Tibial nerve (tissue), 4 donors: ENCODE measurements at regions not wholly inside any gene's neighbourhood (a gene's known extent, or its start where the extent isn't known, plus 50 kb on each side); places are given as distances from the start of the nearest gene placed in this dataset.
"Not testable (repeated sequence)": the region's sequence is repeated elsewhere in the genome, so short reads cannot be mapped to it uniquely, and the experiment has no call there.

Experiments
- DNase-seq, 2 donors: peaks; one replicate each; pipeline ENCODE4 v3.0.0-alpha.2; 2019; ENCODE audit warnings: low spot score in 2 of 2
- H3K27ac ChIP-seq, 4 donors: fragments of 200-600 bp; sonication (generic) in 3 of 4; one replicate each; pipeline ENCODE4 v1.5.1; 2017 to 2019; ENCODE audit warnings: mild to moderate bottlenecking in 1 of 4
- H3K27me3 ChIP-seq, 2 donors: fragments of 200-600 bp; sonication (generic) in 1 of 2; one replicate each; pipeline versions ENCODE4 v1.5.1 to v1.6.0; 2017 to 2019
- H3K36me3 ChIP-seq, 3 donors: fragments of 200-600 bp; sonication (generic); one replicate each; pipeline ENCODE4 v1.5.1; 2018 to 2019
- H3K4me1 ChIP-seq, 4 donors: fragments of 200-600 bp; sonication (generic) in 3 of 4; one replicate each; pipeline ENCODE4 v1.5.1; 2017 to 2019
- H3K4me3 ChIP-seq, 4 donors: fragments of 200-600 bp; sonication (generic) in 3 of 4; one replicate each; pipeline ENCODE4 v1.5.1; 2017 to 2019; ENCODE audit warnings: mild to moderate bottlenecking in 1 of 4, moderate library complexity in 1 of 4
- H3K9me3 ChIP-seq, 4 donors: fragments of 200-600 bp; sonication (generic) in 3 of 4; one replicate each; pipeline ENCODE4 v1.5.1; 2017 to 2019
- CTCF ChIP-seq, 5 experiments: fragments of 200-600 bp in 3 of 5; fragments of 450-650 bp in 2 of 5; sonication (generic) in 3 of 5; IDR thresholded peaks; one replicate each; pipeline ENCODE4 v1.5.1; 2016 to 2019; ENCODE audit warnings: antibody characterized with exemption in 5 of 5, mild to moderate bottlenecking in 3 of 5, moderate library complexity in 2 of 5
- EP300 ChIP-seq, 2 donors: sonication (generic); formaldehyde crosslinking; IDR thresholded peaks; one replicate each; pipeline ENCODE4 v1.6.1; 2017; ENCODE audit warnings: antibody characterized with exemption in 2 of 2, mild to moderate bottlenecking in 1 of 2
- POLR2A ChIP-seq, 2 donors: fragments of 450-650 bp; IDR thresholded peaks; one replicate each; pipeline ENCODE4 v1.6.1; 2017; ENCODE audit warnings: antibody characterized with exemption in 2 of 2, mild to moderate bottlenecking in 2 of 2, moderate library complexity in 2 of 2
- WGBS, 2 donors: methylation state at CpG; one replicate each; pipeline ENCODE4 v1.1.5; 2018; 5-methylcytosine and 5-hydroxymethylcytosine counted together

GRCh38 chr7:101679653-101680173, 50.6 kb upstream of the MYL10 start:
- peaks cover 0 to 16% (median 2%) of the 10 kb centered on the region in 4 donors for H3K4me1 ChIP-seq
- WGBS, 2 donors: 89% methylated on average over 10 of the region's 10 CpGs
- not testable (repeated sequence) for H3K36me3 ChIP-seq, H3K9me3 ChIP-seq, H3K4me3 ChIP-seq, H3K27ac ChIP-seq, DNase-seq, H3K27me3 ChIP-seq

GRCh38 chr7:101680406-101681145, 51.5 kb upstream of the MYL10 start:
- WGBS, 2 donors: 80 to 85% methylated on average over 19 to 22 of the region's 22 CpGs
- Histone ChIP-seq H3K36me3 (no peaks in the 10 kb centered on the region), H3K4me3 (no peak overlapping the region), H3K9me3 (no peaks in the 10 kb centered on the region), H3K27me3 (no peaks in the 10 kb centered on the region), H3K27ac (no peak overlapping the region), H3K4me1 (peaks cover 0 to 16% (median 2%) of the 10 kb centered on the region in 4 donors)
- no peak for DNase-seq
- TF ChIP-seq POLR2A (IDR thresholded peaks at IDR 0.05) (no peak), EP300 (IDR thresholded peaks at IDR 0.05) (no peak), CTCF (IDR thresholded peaks at IDR 0.05) (no peak)

- TF ChIP-seq EP300 (IDR thresholded peaks at IDR 0.05) (no peak), POLR2A (IDR thresholded peaks at IDR 0.05) (no peak), CTCF (IDR thresholded peaks at IDR 0.05) (no peak)
- no peaks in the 10 kb centered on the region for H3K9me3 ChIP-seq
- WGBS, 2 donors: 15 to 16% methylated on average over 14 of the region's 14 CpGs
- no peak overlapping the region for H3K4me3 ChIP-seq
- H3K4me1 ChIP-seq: peaks cover 0 to 16% (median 2%) of the 10 kb centered on the region in 4 donors
- H3K27me3 ChIP-seq: no peaks in the 10 kb centered on the region
- DNase-seq: peak in 1 of 2 donors; percentile 12
- no peaks in the 10 kb centered on the region for H3K36me3 ChIP-seq
- no peak overlapping the region for H3K27ac ChIP-seq
Observed at GRCh38 chr7:101681170-101682007, 52.3 kb upstream of the MYL10 start.

GRCh38 chr7:101684983-101685330, 55.9 kb upstream of the MYL10 start:
- Histone ChIP-seq H3K27me3 (no peaks in the 10 kb centered on the region), H3K4me3 (no peak overlapping the region), H3K9me3 (no peaks in the 10 kb centered on the region), H3K27ac (no peak overlapping the region), H3K36me3 (no peaks in the 10 kb centered on the region), H3K4me1 (peaks cover 0 to 31% (median 11%) of the 10 kb centered on the region in 4 donors)
- no peak for DNase-seq
- WGBS, 2 donors: 73 to 75% methylated on average over 5 of the region's 5 CpGs
- TF ChIP-seq EP300 (IDR thresholded peaks at IDR 0.05) (no peak), CTCF (IDR thresholded peaks at IDR 0.05) (no peak), POLR2A (IDR thresholded peaks at IDR 0.05) (no peak)

- no peak for DNase-seq
- H3K27me3 ChIP-seq: no peaks in the 10 kb centered on the region
- H3K4me1 ChIP-seq: peaks cover 0 to 22% (median 11%) of the 10 kb centered on the region in 4 donors
- no peak overlapping the region for H3K27ac ChIP-seq
- H3K36me3 ChIP-seq: no peaks in the 10 kb centered on the region
- WGBS, 2 donors: 81 to 84% methylated on average over 9 of the region's 9 CpGs
- H3K9me3 ChIP-seq: no peaks in the 10 kb centered on the region
- no peak overlapping the region for H3K4me3 ChIP-seq
- no peak for TF ChIP-seq EP300 (IDR thresholded peaks at IDR 0.05)
- no peak for TF ChIP-seq CTCF (IDR thresholded peaks at IDR 0.05)
- TF ChIP-seq POLR2A (IDR thresholded peaks at IDR 0.05): no peak
Observed at GRCh38 chr7:101686030-101686429, 56.9 kb upstream of the MYL10 start.
